ENCODE measurements at regions not wholly inside any gene's neighbourhood (a gene's known extent, or its start where the extent isn't known, plus 50 kb on each side); places are given as distances from the start of the nearest gene placed in this dataset.

DNA sequence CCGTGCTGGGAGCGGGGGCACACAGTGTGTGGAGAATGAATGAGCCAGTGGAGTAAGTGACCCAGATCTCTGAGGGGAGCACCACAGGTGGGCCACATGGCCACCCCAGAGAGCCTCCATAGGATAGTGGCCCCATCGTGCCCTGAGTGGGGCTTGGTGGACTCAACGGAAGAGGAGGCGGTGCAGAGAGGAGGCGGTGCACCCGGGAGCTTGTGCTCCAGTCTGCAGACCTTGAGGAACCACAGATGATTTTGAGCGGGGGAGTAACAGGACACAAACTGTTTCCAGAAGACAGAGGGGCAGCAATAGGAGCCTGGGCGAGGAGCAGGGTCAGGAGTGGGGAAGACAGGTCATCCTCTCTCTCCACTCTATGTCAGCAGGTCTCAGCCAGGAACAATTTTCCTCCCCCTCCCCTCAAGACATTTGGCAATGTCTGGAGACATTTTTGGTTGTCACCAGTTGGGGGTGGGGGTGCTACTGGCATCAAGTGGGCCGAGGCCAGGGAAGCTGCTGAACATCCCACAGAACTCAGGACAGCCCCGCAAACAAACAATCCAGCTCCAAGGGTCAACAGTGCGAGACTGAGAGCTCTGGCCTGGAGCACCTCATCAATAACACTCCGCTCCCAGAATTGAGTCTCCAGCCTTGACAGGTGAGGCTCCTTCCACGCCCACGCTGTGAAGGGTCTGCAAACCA, 182.2 kb downstream of the USP12 start:
- DNase-seq: no peak

DNA sequence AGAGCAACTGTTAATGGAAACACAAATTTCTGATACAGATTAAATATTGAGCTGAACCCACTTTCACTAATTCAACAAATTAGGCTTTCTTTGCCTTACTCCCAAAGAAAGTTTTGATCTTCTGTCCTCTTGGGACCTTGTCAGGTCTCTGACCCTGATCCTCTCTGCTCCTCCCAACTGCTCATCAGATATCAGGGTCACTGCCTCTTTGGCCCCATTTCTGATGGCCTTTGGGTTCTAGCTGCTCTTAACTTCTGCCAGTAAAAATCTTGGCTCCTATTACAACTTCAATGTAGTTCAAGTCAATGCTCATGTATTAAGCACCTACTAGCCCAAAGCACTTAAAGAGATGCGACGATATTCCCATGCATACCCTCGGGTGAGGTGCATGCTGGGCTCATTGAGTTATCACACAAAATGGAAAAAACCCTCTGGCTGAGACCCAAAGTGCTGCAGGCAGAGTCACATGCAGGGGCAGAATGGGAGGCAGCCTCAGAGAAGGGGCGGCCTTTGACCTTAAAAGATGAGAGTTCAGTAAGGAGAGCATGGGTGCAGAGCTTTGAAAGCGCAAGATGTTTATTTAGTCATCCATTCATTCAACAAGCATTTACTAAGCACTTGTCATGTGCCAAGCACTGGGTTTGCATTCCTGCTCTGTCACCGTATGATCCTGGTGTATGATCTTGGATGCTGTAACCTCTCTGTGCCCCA, 183.4 kb downstream of the USP12 start:
- DNase-seq: no peak

DNA sequence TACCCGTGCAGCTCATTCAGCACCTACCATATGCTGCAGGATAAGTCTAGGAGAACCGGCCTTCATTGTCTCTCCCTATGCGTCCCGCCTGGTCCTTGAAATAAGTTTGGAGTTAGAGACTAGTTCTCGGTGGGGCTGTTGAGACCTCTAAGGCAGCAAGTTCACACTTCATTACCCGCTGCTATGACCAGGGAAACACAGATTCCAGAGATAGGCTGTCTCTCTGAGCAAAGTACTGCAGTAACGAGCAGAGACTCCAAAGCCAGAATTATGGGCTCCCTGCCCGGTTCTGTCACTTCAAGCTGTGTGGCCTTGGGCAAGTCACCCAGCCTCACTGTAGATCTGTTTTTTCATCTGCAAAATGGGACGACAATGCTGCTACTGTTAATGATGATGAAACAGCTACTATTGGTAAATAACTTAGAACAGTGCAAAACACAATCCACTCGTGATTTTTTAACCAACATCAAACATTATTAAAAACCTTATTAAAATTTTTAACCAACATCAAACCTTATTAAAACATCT, 184.1 kb downstream of the USP12 start:
- no peak for DNase-seq

DNA sequence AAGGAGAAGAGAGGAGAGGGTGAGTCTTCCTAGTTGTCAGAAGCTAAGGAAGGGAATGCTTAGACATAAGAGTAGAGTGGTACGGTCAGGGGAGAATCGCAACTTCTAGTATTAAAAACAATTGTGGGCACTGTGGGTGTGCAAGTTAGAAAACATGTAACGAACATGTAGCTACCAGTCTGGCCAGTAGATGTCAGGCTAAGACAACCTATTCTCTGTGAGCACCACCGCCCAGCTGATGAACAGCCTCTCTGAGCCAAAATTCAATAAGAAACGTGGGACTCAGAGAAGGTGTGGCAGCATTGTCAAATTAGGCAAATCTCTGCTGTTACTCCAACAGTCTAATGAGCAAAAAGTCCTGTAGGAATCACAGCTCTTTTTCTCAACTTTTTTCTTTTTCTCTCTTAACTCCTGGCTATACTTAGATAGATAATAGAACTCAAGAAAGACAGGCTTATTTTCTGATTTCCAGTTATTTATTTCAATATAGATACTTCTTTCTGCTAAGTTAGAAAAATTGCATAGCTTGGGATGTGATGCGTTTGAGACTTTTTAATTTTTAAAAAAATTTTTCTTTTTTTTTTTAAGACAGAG, 186.2 kb downstream of the USP12 start:
- DNase-seq: peak; percentile 23

DNA sequence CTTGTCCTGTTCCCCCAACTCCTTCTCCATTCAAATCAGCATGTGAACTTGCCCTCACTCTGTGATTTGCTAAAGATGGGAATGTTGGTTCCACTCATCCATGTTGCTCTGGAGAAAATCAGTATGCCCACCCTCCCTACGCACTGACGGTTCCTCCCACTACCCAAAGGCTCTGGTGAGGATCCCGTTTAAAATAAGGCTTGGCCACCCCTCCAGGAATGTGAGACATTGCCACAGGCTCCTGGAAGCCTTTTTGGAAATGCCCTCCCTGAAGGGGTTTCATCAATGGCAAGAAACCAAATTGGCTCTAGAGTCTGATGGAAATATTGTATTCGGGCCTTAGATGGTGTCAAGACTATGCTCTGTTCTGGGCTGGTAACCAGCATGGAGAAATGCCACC, 187.3 kb downstream of the USP12 start:
- no peak for DNase-seq

DNA sequence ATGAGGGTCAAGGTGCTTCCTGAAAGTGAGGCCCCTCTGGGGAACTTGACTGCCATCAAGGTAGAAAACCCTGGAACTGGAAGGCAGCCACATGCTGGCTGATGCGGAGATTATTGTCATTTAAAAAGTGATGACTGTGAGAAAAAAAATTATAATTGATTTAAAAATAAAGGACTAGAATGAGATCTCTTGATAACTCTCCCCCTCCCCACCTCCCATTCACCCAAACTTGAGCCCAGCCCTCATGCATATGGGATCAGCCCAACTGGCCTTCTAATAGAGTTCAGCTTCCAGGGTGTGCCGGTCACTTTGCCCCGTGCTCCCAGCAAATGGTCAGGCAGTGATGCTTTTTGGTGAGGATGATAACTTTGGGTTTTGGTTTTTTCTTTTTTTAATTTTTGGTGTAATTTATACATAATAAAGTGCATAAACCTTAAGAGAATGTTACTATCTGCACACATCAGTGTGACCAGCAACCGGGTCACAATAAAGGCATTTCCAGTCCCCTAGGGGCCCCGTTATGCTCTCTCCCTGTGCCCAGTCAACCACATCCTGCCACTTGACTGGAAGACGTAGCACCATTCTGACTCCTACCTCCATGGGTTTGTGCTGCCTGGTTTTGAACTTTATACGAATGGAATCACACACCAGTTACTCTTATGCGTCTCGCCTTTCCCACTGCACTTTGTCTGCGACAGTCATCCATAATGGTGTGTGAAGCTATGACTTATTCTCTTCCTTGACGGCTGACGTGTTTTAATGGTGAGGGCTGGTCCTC, 187.9 kb downstream of the USP12 start:
- no peak for DNase-seq

DNA sequence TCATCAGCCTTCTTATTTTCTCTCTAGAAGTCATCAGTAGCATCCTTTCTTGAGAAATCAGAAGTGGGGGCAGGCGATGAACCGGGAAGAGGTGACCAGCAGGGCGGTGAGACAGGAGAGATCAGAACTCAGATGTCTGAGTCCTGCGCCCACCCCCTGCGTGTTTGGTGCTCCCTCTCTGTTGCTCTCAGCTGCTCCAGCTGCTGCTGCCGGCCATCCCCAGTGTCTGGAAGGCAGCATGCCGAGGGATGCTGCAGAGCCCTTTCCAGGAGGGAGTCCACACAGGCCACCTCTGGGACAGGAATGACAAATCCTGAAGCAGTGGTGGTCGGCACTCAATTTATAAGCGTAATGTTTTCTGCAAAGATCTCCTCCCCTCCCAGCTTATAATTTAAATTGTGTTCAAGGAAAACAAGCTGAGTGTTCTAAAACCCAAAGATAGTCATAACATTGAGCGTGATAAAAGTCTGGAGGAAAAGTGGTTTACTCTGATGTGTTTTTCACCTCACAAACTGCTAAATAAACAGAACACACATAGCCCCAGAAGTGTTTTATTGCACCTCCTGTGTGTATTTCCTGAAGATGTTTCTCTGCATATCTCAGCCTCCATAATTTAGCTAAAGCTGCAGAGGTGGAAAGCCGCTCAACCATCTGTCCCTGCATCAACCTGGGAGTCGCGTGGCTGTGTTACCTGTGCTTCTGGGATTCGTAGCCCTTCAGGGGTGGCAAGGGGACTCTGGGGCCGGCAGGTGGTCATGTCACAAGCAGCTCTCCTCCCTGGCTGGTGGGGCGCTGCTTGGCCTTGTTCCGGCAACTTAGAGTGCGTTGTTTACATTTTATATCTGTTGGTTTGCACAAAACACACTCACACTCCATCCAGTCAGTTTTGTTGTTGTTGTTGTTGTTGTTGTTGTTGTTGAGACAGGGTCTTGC, 191.2 kb downstream of the USP12 start:
- DNase-seq: no peak

DNA sequence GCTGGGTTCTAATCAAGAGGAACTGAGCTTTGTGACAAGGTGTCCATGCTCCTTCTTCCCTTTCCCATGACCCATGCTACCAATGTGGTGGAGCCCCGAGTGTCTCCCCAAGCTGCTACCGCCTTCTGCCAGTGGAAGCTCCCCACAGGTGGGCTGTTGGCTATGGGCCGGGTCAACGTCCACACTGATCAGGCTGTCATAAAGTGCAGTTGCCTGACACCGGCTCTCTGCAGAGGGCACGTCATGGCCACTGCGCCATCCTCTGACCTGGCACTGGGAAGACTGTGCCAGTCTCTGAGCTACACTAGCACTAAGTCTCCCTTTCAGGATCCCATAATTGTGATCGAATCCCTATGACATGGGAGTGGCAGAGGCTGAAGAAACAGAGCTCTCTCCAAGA, 192.3 kb downstream of the USP12 start:
- DNase-seq: no peak

DNA sequence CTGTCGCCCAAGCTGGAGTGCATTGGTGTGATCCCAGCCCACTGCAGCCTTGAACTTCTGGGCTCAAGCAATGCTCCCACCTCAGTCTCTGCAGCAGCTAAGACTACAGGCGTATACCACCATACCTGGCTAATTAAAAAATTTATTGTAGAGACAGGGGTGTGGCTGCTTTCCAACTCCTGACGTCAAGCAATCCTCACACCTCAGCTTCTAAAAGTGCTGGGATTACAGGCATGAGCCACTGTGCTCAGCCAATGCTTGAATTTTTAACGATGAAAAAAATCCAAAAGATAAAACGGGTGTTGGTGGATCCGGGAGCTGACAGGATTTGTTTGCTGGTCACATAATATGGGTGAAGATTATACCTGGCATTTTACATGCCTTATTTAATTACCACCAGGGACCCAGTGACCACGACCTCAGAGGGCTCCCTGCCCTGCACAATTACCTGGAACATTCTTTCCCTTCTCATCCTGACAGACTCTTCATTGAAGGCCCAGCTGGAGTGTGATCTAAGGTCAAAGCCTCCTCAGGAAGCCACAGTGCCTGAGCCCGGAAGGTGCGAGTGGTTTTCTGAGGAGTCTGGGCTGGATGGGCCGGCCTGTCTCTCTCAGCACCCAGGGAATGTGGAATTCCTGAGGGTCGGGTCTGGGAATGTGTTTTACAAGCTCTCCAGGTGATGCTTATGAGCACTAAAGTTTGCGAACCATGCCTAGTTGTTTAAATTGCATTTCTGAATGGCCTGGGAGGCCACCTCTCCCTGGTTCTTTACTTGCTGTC, 193.3 kb downstream of the USP12 start:
- no peak for DNase-seq

DNA sequence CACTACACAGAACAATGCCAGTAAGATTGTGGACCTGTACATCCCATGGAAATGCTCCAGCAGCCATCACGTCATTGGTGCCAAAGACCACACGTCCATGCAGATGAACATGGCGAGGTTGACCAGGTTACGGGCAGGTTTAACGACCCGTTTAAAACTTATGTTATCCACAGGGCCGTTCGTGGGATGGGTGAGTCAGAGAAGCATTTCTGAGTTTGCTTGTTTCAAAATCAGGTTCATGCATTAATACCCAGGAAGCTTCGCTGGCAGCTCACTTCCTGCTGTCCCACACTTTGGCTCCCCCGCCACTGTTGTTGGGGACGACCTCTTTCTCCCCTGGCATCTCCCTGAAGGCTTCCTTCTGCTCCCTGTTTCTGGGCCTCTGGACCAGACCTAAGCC, 194.1 kb downstream of the USP12 start:
- DNase-seq: no peak

DNA sequence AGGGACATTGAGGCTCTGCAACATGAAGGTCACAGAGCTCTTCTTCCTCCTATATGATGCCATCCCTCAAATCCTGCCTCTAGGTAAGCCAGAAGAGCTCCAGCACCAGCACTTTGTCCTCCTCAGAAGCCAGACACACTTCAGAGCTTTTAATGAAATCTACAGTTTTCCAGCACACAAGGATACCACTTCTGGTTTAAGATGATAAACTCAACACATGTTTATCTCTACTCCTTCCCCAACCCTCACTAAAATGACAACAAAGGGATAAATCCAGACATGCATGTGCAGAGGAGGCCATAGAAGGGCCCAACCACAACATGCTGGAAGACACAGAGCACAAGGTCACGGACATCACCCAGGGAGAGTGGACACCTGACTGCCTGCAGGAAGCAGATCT, 195.3 kb downstream of the USP12 start:
- no peak for DNase-seq

DNA sequence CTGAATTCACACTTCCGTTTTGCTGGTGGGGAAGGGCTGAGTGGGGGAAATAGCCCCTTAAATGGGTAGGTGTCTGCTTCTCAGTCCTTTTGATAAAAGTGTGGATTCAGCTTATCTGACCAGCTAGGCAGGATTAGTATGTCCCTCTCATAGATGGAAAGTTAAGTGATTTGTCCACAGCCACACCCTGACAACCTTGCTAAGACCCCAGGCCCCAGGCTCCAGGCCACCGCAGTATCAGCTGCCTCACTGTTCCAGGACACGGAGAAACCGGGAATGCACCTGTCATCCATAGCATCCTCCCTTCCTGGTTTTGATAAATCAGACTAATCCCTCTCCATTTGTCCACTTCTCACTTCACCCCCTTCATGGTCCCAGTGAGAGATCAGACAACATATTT, 197.7 kb downstream of the USP12 start:
- no peak for DNase-seq

DNA sequence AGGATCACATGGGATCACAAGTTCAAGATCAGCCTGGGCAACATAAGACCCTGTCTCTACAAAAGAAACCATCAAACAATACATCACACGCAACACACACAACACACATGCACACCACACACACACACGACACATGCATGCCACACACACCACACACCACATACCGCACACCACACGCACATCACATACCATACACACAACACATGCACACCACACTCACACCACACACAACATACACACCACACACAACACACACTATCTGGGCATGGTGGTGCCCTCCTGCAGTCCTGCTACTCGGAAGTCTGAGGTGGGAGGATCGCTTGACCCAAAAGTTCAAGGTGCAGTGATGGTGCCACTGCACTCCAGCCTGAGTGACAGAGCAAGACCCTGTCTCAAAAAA, 198.3 kb downstream of the USP12 start:
- DNase-seq: no peak

DNA sequence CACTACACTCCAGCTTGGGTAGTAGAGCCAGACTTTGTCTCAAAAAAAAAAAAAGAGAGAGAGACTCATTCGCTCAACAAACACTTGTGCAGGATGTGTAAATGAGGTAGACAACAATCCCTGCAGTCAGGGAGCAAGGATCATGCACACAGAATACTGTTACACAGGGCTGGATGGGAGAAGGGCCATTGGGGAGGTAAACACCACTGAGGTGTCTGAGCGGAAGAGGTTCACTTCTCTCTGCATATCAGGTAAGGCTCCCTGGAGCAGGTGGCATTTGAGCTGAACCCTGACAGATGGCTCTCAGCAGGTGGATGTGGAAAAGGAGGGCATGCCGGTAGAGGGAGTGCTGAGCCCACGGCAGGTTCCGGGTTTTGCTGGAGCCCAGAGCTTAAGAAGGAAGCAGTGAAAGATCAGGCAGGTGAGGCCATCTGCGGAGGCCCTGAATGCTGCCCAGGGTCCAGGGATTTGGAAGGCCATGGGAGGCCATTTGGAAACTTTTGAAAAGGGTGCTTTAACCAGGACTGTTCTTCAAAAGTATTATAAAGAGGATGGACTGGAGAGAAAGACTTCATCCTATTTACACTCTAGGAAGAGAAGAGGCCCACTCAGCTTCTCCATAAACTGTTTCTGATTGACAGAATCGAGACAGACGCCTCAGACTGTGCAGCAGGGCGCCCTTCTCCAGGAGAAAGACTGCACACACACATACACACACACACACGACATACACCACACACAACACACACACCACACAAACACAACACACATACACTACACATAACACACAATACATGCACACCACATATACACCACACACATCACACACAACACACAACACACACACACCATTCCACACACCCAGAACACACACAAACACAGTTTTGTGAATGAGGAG, 199.4 kb downstream of the USP12 start:
- DNase-seq: no peak

DNA sequence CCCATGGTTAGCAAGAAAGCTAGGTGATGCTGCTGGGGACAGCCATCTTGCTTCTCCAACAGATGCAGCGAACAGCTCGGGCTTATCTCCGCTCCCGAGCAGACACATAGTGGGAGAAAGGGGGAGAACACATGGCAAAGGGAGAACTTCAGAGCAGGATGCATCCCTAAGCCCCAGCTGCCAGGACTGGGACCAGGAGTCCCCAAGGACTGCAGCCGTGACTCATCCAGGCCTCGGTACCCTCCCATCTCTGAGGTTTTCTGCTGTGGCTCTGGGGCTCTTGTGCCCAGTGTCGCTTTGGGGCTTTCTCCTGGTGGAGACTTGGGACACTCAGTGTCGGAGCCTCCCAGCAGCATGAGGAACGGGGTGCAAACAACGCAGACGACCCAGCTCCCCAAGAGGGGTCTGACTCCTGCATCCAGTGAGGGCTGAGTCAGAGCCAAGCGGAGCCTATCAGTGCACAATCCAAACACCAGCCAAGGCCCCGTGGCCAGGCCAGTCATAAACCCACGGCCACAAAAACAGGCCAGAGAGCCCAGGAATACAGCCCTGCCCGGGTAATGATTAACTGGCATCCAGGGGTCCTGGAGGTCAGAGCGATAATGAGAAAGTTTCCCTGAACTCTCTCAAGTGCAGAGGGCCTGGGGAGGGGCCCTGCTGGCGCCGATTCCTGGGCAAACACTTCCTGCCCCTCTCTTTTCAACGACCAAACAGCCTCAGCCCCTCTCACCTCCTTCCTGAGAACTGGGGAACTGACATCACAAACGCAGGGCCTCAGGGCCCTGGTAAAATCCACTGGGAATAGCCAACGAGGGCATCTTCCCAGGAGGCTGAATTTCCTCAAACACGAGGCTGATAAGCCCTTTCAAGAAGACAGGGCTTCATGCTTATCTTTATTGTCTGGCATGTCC, 202.9 kb downstream of the USP12 start:
- no peak for DNase-seq

DNA sequence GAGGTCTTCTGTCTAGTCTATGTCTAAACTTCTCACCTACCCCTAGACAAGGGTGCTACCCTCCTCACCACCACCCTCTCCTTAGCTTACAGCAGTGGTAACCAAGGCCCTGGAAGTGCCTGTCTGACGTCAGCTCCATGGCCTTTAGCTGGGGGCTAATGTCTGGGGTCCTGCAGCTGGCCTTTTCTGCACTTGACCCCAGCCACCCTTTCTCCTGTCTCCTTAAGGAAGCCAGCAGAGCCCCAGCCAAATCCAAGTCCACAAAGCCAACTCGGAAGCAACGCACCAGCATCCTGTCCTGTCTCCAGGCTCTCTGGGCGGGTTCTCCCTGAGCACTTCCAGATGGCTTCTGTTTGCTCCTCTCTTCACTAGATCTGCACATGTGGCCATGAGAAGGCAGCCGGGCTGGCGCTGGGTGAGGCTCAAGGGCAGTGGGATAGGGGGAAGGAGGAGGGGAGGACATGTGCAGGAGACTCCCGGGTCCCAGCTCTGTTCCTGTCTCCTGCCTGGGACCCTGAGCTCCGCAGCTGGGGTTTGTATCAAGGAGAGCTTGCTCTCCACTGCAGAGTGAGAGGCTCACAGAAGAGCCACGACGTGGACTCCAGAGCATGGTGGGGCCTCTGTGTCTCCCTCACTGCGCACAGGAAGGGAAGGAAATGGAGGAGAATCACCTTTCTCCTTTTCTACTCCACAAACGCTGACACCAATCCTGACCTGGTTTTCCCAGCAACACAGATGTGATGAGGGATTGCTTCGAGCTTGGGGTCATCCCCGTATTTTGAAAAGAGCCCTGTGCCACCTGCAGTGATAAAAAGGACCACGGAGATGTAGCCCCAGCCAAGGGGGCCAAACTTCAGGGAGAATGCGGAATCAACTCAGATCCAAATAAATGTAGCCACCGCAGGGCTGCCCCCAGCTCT, 204.2 kb downstream of the USP12 start:
- no peak for DNase-seq

DNA sequence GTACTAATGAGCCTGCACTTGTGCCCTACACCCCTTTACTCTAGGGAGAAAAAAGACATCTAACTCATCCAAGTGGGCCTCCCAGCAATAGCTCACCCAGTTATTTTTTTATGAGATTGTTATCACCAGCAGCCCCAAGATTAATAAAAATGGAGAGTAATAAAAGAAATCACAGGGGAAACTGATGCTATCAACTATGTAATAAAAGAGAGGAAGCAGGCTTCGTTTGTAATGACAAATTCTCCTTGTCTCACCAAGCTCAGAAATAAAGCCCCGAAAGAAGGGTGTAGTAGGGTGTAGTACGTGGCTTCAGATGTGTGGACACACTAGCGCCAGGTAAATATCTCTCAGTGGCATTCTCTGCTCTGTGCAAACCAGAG, 204.9 kb downstream of the USP12 start:
- no peak for DNase-seq
